ENCODE measurements at regions not wholly inside any gene's neighbourhood (a gene's known extent, or its start where the extent isn't known, plus 50 kb on each side); places are given as distances from the start of the nearest gene placed in this dataset.

- no peak for DNase-seq (ENCODE audit: low spot score)
- TF ChIP-seq CTCF (IDR thresholded peaks at IDR 0.05; ENCODE audit: extremely low read depth, missing control alignments) = no peak
These were observed 74.6 kb upstream of the NFIA start for GRCh38 chr1:61007534-61008364.

GRCh38 chr1:61005614-61006580, 76.5 kb upstream of the NFIA start:
- DNase-seq (ENCODE audit: low spot score) = no peak
- no peak for TF ChIP-seq CTCF (IDR thresholded peaks at IDR 0.05; ENCODE audit: extremely low read depth, missing control alignments)

GRCh38 chr1:61004262-61005003, 77.9 kb upstream of the NFIA start:
- no peak for TF ChIP-seq CTCF (IDR thresholded peaks at IDR 0.05; ENCODE audit: extremely low read depth, missing control alignments)
- DNase-seq (ENCODE audit: low spot score) = no peak

- DNase-seq (ENCODE audit: low spot score) = no peak
- no peak for TF ChIP-seq CTCF (IDR thresholded peaks at IDR 0.05; ENCODE audit: extremely low read depth, missing control alignments)
These were observed 82.0 kb upstream of the NFIA start for GRCh38 chr1:61000327-61000726.

- TF ChIP-seq CTCF (IDR thresholded peaks at IDR 0.05; ENCODE audit: extremely low read depth, missing control alignments) = no peak
- no peak for DNase-seq (ENCODE audit: low spot score)
These were observed 83.6 kb upstream of the NFIA start for GRCh38 chr1:60998786-60999185.

GRCh38 chr1:60994828-60995492, 87.4 kb upstream of the NFIA start:
- TF ChIP-seq CTCF (IDR thresholded peaks at IDR 0.05; ENCODE audit: extremely low read depth, missing control alignments) = no peak

More at GRCh38 chr1:60994828-60995492, 87.4 kb upstream of the NFIA start:
- no peak for DNase-seq (ENCODE audit: low spot score)
